GM13976 (cell line): ENCODE measurements at regions not wholly inside any gene's neighbourhood (a gene's known extent, or its start where the extent isn't known, plus 50 kb on each side); places are given as distances from the start of the nearest gene placed in this dataset.

Experiments
- DNase-seq: peaks from one replicate; pipeline ENCODE4 v3.0.0; 2012; ENCODE audit warnings: low spot score
- CTCF ChIP-seq: IDR thresholded peaks from 2 replicates; pipeline ENCODE4 v1.5.1; 2012; ENCODE audit warnings: borderline replicate concordance, mild to moderate bottlenecking; ENCODE audit not compliant: insufficient read depth; ENCODE audit errors: extremely low read depth, missing control alignments, control extremely low read depth
- in situ Hi-C: fragments of 300-500 bp; cut with MboI; formaldehyde crosslinking; loops from one replicate; pipeline ENCODE4 v1.12.0; 2022; ENCODE audit warnings: low sequenced_read_pairs, mixed read lengths, inconsistent platforms; ENCODE audit not compliant: unreplicated experiment

GRCh38 chr9:13500034-13500433 is 220.5 kb upstream of the MPDZ start:
- no peak for TF ChIP-seq CTCF
- in situ Hi-C loops, result no loop called here
- no peak for DNase-seq

- in situ Hi-C loops, result no loop called here
- no peak for DNase-seq
- TF ChIP-seq CTCF, result no peak
Observed at GRCh38 chr9:13493697-13494096, 214.2 kb upstream of the MPDZ start.

- DNase-seq, result no peak
- in situ Hi-C loops, result no loop called here
- TF ChIP-seq CTCF, result no peak
Observed at GRCh38 chr9:13491493-13492424, 212.3 kb upstream of the MPDZ start.

GRCh38 chr9:13491138-13491492 is 211.6 kb upstream of the MPDZ start:
- TF ChIP-seq CTCF, result no peak
- in situ Hi-C loops, result no loop called here
- DNase-seq, result no peak

GRCh38 chr9:13487936-13488335 is 208.4 kb upstream of the MPDZ start:
- TF ChIP-seq CTCF, result no peak
- in situ Hi-C loops, result no loop called here
- no peak for DNase-seq

GRCh38 chr9:13487498-13487897 is 208.0 kb upstream of the MPDZ start:
- TF ChIP-seq CTCF, result no peak
- in situ Hi-C loops, result no loop called here

More at GRCh38 chr9:13487498-13487897, 208.0 kb upstream of the MPDZ start:
- DNase-seq, result no peak
